ENCODE measurements at regions not wholly inside any gene's neighbourhood (a gene's known extent, or its start where the extent isn't known, plus 50 kb on each side); places are given as distances from the start of the nearest gene placed in this dataset.

DNA sequence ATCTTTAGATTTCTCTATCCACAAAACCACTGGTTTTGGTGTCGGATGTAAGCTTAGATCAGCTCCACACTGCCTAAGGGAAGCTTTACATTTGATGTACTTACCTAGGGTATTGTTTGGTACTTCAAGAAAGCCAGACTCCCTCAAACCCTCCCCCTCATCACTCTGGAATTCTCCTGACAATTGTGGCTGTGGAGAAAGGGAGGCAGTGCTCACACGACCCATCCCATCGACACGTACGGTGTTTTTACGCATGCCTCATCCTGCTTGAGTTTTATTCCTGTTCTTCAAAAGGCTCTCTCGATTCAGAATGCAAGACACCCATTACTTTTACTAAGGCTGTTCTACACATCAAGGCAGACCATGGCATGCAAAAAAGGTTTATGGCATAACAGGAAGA is 67.3 kb upstream of the ONECUT1 start:
- no peak overlapping the region for H3K4me3 ChIP-seq (replicated peaks; ENCODE audit: low read depth, low read length)
- TF ChIP-seq, protein P1, sequence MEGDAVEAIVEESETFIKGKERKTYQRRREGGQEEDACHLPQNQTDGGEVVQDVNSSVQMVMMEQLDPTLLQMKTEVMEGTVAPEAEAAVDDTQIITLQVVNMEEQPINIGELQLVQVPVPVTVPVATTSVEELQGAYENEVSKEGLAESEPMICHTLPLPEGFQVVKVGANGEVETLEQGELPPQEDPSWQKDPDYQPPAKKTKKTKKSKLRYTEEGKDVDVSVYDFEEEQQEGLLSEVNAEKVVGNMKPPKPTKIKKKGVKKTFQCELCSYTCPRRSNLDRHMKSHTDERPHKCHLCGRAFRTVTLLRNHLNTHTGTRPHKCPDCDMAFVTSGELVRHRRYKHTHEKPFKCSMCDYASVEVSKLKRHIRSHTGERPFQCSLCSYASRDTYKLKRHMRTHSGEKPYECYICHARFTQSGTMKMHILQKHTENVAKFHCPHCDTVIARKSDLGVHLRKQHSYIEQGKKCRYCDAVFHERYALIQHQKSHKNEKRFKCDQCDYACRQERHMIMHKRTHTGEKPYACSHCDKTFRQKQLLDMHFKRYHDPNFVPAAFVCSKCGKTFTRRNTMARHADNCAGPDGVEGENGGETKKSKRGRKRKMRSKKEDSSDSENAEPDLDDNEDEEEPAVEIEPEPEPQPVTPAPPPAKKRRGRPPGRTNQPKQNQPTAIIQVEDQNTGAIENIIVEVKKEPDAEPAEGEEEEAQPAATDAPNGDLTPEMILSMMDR (IDR thresholded peaks at IDR 0.05; ENCODE audit: low read length, missing control alignments), result no peak
- no peak for DNase-seq (ENCODE audit: low read depth)

DNA sequence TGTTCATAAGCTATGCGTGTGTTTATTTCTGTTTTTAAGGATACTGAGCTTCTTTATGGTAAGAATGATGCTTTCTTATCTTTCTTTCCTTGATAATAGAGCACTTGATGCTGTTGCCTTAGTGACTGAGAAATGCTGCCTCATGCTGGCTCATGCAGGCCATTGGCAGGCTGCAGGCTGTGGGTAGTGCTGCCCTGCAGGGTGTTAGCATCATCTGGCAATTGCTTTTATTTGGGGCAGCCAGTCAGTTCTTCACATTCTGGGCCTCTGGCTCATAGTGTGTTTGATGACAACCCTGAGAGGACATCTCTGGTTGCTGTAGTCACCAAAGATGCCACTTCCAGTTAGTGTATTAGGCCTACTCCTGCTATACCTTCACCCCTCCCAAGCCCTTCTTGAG is 66.2 kb upstream of the ONECUT1 start:
- TF ChIP-seq, protein P1 (IDR thresholded peaks at IDR 0.05; ENCODE audit: low read length, missing control alignments), result no peak
- DNase-seq (ENCODE audit: low read depth), result no peak
- H3K4me3 ChIP-seq (replicated peaks; ENCODE audit: low read depth, low read length), result no peak overlapping the region

DNA sequence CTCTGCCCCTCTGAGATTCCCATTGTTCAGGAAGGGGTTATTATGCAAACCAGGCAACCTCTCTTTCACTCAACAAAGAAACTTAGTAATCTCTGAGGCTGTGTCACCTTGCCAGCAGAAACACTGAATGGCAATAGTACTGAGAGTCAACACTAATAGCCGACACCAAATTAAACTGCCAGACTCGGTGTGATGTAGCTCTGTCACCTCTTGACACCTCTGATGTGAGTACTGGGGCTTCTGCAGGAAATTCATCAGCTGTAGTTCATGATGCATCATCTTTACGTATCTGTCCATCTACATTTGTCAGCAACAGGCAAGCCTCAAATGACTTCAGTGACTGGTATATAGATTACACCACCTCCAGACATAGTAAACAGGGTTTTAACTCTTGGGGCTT is 65.0 kb upstream of the ONECUT1 start:
- TF ChIP-seq, protein P1 (IDR thresholded peaks at IDR 0.05; ENCODE audit: low read length, missing control alignments), result no peak
- no peak overlapping the region for H3K4me3 ChIP-seq (replicated peaks; ENCODE audit: low read depth, low read length)
- DNase-seq (ENCODE audit: low read depth), result no peak

DNA sequence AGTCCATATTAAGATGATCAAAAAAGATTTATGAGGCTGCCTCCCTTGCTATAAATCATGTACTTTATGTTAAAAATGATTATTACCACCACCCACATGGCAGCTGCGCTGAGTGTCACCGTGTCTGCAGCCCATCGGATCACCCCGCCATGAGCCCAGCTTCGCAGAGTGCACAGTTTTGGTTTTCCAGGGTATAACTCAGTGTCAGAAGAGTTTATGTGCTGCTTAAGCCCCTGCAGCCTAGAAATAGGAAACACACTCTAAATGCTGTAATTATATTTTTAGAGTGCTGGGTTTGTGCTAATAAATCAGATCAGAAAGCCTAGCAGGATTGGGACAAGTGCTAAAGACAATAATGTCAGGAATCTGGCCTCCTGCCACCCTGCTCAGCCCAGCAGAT is 54.7 kb upstream of the ONECUT1 start:
- no peak overlapping the region for H3K4me3 ChIP-seq (replicated peaks; ENCODE audit: low read depth, low read length)
- TF ChIP-seq, protein P1 (IDR thresholded peaks at IDR 0.05; ENCODE audit: low read length, missing control alignments), result no peak
- DNase-seq (ENCODE audit: low read depth), result no peak

Data from fibroblast of pulmonary artery (primary cell).